ENCODE measurements at regions not wholly inside any gene's neighbourhood (a gene's known extent, or its start where the extent isn't known, plus 50 kb on each side); places are given as distances from the start of the nearest gene placed in this dataset.

- TF ChIP-seq SNAI2 (CRISPR knock-in tag; IDR thresholded peaks at IDR 0.05) (no peak), PATZ1 (CRISPR knock-in tag; IDR thresholded peaks at IDR 0.05; ENCODE audit: borderline replicate concordance) (no peak), TOX (CRISPR knock-in tag; IDR thresholded peaks at IDR 0.05; ENCODE audit: borderline replicate concordance) (no peak), ZNF70 (CRISPR knock-in tag; IDR thresholded peaks at IDR 0.05) (no peak), ZC3H10 (CRISPR knock-in tag; IDR thresholded peaks at IDR 0.05) (no peak), ZFP3 (CRISPR knock-in tag; IDR thresholded peaks at IDR 0.05) (no peak), RARB (CRISPR knock-in tag; IDR thresholded peaks at IDR 0.05) (no peak), GLIS3 (CRISPR knock-in tag; IDR thresholded peaks at IDR 0.05) (no peak), ZFP30 (CRISPR knock-in tag; IDR thresholded peaks at IDR 0.05) (no peak), ZNF565 (CRISPR knock-in tag; conservative IDR thresholded peaks at IDR 0.05; ENCODE audit: low read depth) (no peak), POU6F1 (CRISPR knock-in tag; IDR thresholded peaks at IDR 0.05; ENCODE audit: borderline replicate concordance, low read depth) (no peak), CREB5 (CRISPR knock-in tag; IDR thresholded peaks at IDR 0.05; ENCODE audit: low read depth) (no peak)
These were observed 177.4 kb downstream of the BUD13 start for GRCh38 chr11:116595305-116595880.
